Sciatic nerve (tissue), 2 donors: ENCODE measurements at regions not wholly inside any gene's neighbourhood (a gene's known extent, or its start where the extent isn't known, plus 50 kb on each side); places are given as distances from the start of the nearest gene placed in this dataset.
"Not testable (repeated sequence)": the region's sequence is repeated elsewhere in the genome, so short reads cannot be mapped to it uniquely, and the experiment has no call there.

Experiments used
- ATAC-seq: fragments of 200-7000 bp; cut with Tn5 transposase; one replicate; pipeline ENCODE4 v1.9.1; 2020; ENCODE audit warnings: mild to moderate bottlenecking, moderate library complexity
- DNase-seq: peaks from one replicate; pipeline ENCODE4 v3.0.0-alpha.2; 2020; ENCODE audit warnings: low spot score
- intact Hi-C: fragments of 100-400 bp; cut with DNase I; formaldehyde crosslinking; loops from one replicate; pipeline ENCODE4 v1.14.2; 2022
- donor health status: DM: no; HTN: no; CAD: no.
- donor health status: DM: no; HTN: no; CAD: no.

GRCh38 chr3:144801890-144802289 lies 830.3 kb downstream of the DIPK2A start:
- intact Hi-C loops, result no loop called here
- ATAC-seq, result no peak
- DNase-seq, result no peak

DNA sequence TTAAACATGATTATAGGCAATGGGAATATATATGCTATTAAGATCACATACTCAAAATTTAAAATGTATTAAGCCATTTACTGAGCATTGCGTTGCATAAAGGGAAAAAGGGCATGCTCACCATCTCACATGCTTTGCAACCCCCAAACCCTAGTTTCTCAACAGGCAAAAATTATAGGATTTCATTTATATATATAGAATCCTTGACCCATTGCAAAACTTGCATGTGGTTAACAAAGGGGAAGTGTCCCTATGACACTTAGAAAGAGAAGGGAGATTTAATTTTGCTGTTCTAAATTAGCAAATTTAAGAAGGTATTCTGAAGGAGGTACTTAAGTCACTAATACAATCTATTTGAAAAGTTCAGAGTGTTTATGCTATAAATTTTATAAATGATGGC lies 837.8 kb downstream of the DIPK2A start:
- intact Hi-C loops, result no loop called here
- ATAC-seq, result no peak
- DNase-seq, result no peak

- intact Hi-C loops, result no loop called here
- ATAC-seq (no peak), DNase-seq (no peak)
Observed at GRCh38 chr3:144810160-144810559, 838.5 kb downstream of the DIPK2A start.

- ATAC-seq (no peak), DNase-seq (no peak)
- intact Hi-C loops, result no loop called here
Observed at GRCh38 chr3:144815655-144816054, 844.0 kb downstream of the DIPK2A start.

- DNase-seq (no peak), ATAC-seq (no peak)
- intact Hi-C loops, result no loop called here
Observed at GRCh38 chr3:144816323-144816722, 844.7 kb downstream of the DIPK2A start.

- DNase-seq (no peak), ATAC-seq (no peak)
- intact Hi-C loops, result no loop called here
Observed at GRCh38 chr3:144818973-144819372, 847.4 kb downstream of the DIPK2A start.

DNA sequence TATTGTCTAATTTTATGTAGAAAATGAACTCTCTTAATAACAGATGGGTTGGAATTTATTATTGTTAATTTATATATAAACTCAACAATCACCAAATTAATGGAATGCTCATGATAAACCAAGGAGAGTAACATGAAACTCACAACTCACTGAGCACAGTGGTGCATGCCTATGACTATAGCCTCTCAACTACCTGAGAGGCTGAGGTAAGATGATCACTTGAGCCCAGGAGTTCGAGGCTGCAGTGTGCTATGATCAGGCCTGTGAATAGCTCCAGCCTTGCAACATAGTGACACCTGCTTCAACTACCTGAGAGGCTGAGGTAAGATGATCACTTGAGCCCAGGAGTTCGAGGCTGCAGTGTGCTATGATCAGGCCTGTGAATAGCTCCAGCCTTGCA lies 848.6 kb downstream of the DIPK2A start:
- ATAC-seq, DNase-seq, intact Hi-C loops: not testable (repeated sequence)

GRCh38 chr3:144820726-144821125 lies 849.1 kb downstream of the DIPK2A start:
- DNase-seq, result no peak
- no peak for ATAC-seq
- intact Hi-C loops, result no loop called here

DNA sequence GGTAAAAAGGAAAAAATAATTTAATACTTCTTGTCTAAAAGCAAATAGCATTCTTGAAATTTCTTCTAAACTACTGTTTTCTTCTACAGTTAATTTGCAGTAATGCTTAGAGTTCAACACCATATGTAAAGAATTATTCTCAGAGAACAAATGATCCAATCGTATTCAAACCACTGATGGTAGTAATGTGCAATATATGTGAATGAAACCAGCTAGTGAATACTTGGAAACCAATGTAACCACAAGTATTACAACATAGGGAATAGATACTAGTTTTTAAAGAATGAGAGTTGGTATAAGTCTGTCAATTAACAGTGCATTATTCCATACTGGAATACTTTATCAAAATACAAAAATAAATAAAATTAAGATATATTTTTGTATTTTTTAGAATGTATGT lies 850.0 kb downstream of the DIPK2A start:
- no peak for ATAC-seq
- DNase-seq, result no peak
- intact Hi-C loops, result no loop called here

- DNase-seq, result no peak
- intact Hi-C loops, result no loop called here
Observed at GRCh38 chr3:144822671-144823070, 851.0 kb downstream of the DIPK2A start.

GRCh38 chr3:144831955-144832716 lies 860.5 kb downstream of the DIPK2A start:
- intact Hi-C loops, result no loop called here
- DNase-seq, result no peak
- no peak for ATAC-seq

More at GRCh38 chr3:144822671-144823070, 851.0 kb downstream of the DIPK2A start:
- no peak for ATAC-seq

DNA sequence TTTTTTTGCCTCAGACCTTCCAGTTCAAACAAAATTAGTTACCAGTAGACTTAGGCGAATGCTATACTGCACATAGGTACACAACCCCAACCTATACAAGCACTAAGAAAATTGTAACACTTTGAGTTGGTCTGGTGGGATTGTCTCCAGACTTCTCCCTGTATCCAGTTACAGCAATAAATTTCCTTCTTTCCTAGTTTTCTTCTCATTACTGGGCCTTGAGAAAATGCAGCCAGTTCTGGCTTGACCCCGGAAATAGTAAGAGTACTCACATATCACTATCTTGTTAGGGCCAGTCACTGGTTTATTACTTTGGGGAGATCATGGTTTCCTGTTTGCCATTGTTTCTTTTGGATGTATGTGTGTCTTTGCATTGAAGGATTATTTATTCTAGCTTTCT lies 868.4 kb downstream of the DIPK2A start:
- DNase-seq (no peak), ATAC-seq (no peak)

GRCh38 chr3:144840866-144841265 lies 869.2 kb downstream of the DIPK2A start:
- ATAC-seq (no peak), DNase-seq (no peak)
- intact Hi-C loops, result no loop called here

More for the DNA sequence above, 868.4 kb downstream of the DIPK2A start:
- intact Hi-C loops, result no loop called here

DNA sequence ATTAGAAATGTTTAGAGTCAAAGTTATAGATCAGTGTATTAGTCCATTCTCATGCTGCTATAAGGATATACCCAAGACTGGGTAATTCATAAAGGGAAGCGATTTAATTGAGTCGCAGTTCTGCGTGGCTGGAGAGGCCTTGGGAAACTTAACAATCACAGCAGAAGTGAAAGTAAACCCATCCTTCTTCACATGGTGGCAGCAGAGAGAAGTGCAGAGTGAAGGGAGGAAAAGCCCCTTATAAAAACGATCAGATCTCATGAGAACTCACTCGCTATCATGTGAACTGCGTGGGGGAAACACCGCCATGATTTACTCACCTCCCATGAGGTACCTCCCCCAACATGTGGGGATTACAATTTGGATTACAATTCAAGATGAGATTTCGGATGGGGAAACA lies 871.5 kb downstream of the DIPK2A start:
- intact Hi-C loops, result no loop called here
- ATAC-seq (no peak), DNase-seq (no peak)

DNA sequence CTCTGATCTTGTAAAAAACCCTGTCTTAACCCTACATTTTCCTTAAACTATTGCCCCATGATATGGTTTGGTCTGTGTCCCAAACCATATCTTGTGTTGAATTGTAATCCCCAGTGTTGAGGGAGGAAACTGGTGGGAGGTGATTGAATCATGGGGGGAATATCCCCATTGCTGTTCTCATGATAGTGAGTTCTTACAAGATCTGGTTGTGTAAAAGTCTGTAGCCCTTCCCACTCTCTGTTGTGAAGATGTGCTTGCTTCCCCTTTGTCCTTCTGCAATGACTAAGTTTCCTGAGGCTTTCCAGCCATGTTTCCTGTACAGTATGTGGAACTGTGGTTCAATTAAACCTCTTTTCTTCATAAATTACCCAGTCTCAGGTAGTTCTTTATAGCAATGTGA lies 881.4 kb downstream of the DIPK2A start:
- intact Hi-C loops, result no loop called here
- no peak for ATAC-seq
- no peak for DNase-seq

DNA sequence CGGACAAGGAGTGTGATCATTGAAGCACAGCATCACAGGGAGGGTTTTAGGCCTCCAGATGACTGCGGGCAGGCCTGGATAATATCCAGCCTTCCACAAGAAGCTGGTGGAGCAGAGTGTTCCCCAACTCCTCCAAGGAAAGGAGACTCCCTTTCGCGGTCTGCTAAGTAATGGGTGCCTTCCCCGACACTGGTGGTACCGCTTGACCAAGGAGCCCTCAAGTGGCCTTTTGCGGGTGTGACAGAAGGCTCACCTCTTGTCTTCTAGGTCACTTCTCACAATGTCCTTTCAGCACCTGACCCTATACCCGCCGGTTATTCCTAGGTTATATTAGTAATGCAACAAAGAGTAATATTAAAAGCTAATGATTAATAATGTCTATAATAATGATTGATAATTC lies 882.4 kb downstream of the DIPK2A start:
- intact Hi-C loops, ATAC-seq: not testable (repeated sequence)

GRCh38 chr3:144859161-144859560 lies 887.5 kb downstream of the DIPK2A start:
- DNase-seq (no peak), ATAC-seq (no peak)
- intact Hi-C loops, result no loop called here

More for the DNA sequence above, 882.4 kb downstream of the DIPK2A start:
- not testable (repeated sequence) for DNase-seq

- ATAC-seq, result no peak
- intact Hi-C loops, result no loop called here
Observed at GRCh38 chr3:144864646-144865045, 893.0 kb downstream of the DIPK2A start.

DNA sequence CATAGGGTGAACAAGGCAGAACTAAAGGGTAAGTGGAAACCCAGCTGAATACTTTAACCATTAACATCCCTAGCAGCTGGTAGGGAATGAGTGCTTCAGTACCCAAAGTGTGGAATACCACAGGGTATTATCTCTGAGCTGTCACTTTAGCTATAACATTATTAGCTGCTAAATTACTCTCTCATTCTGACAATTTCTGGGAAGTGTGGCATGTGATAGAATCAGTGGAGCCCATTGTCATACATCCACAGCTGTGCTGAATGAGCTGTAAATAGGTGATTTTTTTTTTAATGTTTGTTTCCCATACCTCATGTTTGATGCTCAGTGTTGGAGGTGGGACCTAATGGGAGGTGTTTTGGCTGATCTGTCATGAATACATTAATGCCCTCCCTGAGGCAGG lies 894.3 kb downstream of the DIPK2A start:
- ATAC-seq, result no peak
- intact Hi-C loops, result no loop called here
- DNase-seq, result no peak

More at GRCh38 chr3:144864646-144865045, 893.0 kb downstream of the DIPK2A start:
- no peak for DNase-seq

GRCh38 chr3:144866476-144866875 lies 894.9 kb downstream of the DIPK2A start:
- no peak for ATAC-seq
- intact Hi-C loops, result no loop called here
- DNase-seq, result no peak

GRCh38 chr3:144868506-144868905 lies 896.9 kb downstream of the DIPK2A start:
- ATAC-seq, result peak; percentile 44
- intact Hi-C loops, result no loop called here
- no peak for DNase-seq
